ENCODE measurements at regions not wholly inside any gene's neighbourhood (a gene's known extent, or its start where the extent isn't known, plus 50 kb on each side); places are given as distances from the start of the nearest gene placed in this dataset.
A peak's percentile ranks its signal among the peaks of the same experiment; 100 is the strongest.

DNA sequence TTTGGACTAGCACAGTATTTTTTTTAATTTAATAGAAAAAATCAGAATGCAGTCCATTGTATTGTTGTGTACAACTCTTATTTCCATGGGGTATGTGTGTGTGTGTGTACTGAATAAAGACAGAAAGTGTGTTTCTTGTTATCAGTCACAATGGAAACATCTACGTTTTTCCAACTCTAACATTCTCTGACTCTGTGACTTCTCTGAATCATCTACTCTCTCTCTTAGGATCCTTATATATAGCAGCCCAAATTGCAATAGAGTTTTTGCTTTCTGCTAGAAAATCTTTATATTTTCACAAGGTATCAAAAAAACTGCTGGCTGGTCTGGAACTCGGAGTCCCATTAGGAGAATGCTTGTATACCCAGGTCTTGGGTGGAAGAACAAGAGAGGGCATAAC is 138.9 kb upstream of the ARID2 start:
- ATAC-seq: no peak

- ATAC-seq: no peak
These were observed 137.9 kb upstream of the ARID2 start for GRCh38 chr12:45591635-45592034.

GRCh38 chr12:45596366-45596765 is 133.1 kb upstream of the ARID2 start:
- ATAC-seq: no peak

- no peak for ATAC-seq
These were observed 131.2 kb upstream of the ARID2 start for GRCh38 chr12:45598336-45598735.

- no peak for ATAC-seq
These were observed 130.7 kb upstream of the ARID2 start for GRCh38 chr12:45598761-45599160.

DNA sequence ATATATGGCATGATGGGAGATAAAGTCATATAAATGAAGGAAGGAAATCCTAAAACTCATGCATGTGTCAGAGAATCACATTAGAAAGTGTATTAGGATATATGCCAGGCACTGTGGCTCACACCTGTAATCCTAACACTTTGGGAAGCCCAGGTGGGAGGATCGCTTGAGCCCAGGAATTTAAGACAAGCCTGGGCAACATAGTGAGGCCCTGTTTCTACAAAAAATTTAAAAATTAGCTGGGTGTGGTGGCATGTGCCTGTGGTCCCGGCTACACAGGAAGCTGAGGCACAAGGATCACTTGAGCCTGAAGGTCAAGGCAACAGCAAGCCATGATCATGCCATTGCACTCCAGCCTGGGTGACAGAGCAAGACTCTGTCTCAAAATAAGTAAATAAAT is 130.3 kb upstream of the ARID2 start:
- ATAC-seq: peak; percentile 26

DNA sequence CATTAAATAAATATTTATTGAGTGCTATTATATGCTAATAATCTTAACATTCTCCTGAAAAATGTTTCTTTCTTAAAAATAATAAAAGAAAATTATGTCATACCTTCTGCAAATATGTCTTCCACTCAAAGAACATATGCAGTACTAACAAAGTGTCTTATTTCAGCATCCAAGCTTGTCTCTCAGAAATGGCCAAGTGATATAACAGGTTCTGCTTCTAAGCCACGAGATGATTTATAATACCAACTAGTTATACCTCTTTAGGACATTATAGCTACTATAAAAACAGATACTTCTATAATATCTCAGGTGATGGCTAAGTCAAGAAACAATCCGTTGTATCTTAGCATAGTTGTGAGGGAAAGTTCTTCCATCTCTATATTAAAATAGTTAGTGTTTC is 128.1 kb upstream of the ARID2 start:
- ATAC-seq: peak; percentile 52

GRCh38 chr12:45601888-45602287 is 127.6 kb upstream of the ARID2 start:
- ATAC-seq: no peak

GRCh38 chr12:45605624-45606023 is 123.9 kb upstream of the ARID2 start:
- no peak for ATAC-seq

DNA sequence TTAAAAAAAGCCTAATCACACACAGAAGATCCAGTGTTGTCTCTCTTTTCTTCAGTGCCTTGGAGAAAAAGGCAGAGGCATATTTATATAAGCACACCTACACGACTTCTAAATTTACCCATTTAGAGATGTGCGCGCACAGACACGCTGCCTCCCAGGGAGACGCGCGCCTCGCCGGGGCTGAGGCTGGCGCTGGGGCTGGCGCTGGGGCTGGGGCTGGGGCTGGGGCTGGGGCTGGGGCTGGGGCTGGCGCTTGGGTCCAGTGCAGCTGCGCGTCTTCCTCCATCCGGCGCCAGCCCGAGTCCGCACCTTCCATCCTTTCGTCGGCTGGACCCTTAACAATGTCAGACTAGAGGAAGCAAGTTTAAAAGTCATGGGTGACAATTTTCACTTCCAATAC is 118.4 kb upstream of the ARID2 start:
- ATAC-seq: no peak

GRCh38 chr12:45611495-45611894 is 118.0 kb upstream of the ARID2 start:
- ATAC-seq: no peak

GRCh38 chr12:45612044-45612794 is 117.3 kb upstream of the ARID2 start:
- no peak for ATAC-seq

- no peak for ATAC-seq
These were observed 116.2 kb upstream of the ARID2 start for GRCh38 chr12:45613296-45613695.

- ATAC-seq: no peak
These were observed 115.7 kb upstream of the ARID2 start for GRCh38 chr12:45613855-45614254.

DNA sequence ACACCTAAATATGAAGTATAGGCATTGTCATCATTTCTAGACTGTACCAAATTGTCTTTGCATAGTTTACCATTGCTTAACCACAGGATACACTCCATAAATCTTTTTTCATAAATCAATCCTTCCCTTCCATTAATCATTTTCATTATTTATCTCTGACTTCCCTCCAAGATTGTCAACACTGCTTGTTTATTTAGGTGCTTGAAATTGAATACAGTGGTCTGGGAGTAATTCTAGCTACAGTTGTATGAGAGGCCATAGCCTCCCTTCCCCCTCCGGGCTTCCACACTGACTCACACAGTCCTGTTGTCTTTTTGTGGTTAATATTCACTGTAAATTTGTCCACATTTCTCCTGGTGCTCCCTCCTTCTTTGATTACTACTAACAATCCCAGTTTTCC is 114.2 kb upstream of the ARID2 start:
- no peak for ATAC-seq

DNA sequence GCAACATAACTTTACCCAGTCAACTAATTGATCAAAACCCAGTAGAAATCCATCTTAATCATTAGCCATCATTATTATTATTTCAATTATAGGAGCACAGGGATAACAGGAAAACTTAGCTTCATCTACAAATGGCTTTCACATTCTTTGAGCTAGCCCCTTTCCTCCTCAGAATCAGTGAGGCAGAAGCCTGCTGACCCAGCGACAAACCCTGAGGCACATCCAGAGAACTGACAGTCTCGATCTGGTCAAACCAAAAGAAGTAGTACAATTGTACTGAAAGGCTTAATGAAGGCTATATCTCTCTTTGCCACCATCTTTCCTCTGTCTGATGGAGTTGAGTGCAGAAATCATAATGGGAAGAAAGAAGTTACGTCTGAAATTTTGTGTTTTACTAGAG is 109.8 kb upstream of the ARID2 start:
- ATAC-seq: no peak

DNA sequence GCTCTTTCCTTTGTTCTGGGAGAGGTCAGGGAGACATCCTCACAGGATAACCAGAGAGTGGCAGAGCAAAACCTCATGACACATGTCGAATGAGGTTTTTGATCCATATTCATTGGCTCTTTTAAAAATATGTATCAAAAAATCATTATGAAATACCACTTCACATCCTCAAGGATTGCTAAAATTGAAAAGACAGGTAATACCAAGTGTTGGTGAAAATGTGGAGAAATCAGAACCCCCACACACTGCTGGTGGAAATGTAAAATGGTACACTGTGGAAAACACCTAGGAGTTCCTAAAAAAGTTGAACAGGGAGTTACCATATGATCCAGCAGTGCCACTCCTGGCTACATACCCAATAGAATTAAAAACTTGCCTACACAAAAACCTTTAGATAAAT is 107.8 kb upstream of the ARID2 start:
- no peak for ATAC-seq

DNA sequence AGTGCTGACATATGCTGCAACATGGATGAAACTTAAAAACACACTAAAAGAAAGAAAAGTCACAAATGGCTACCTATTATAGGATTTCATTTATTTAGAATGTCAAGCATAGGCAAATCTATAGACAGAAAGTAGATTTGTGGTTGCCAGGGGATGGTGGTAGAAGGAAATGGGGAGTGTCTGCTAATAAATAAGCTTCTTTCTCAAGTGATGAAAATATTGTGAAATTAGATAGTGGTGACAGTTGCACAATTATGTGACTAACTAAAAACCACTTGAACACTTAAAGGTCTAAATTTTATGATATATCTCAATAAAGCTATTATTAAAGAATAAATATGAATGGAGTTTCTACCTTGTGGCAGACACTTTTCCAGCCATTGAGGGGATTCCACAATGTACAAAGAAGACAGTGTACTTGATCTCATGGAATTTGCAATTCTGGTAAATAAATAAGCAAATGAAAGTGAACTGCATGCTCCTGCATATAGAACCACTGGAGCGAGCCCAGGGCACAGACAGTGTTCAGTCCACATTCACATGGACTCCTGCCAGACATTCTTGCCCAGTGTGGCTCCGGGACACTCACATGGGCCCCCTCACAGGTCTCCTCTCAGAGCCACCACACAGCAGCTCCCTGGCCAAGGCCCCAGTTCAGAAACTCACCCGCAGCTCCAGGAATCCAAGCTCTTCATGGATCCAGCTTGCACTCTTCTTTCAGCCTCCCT is 107.1 kb upstream of the ARID2 start:
- no peak for ATAC-seq

GRCh38 chr12:45623221-45623620 is 106.3 kb upstream of the ARID2 start:
- no peak for ATAC-seq

- ATAC-seq: no peak
These were observed 105.6 kb upstream of the ARID2 start for GRCh38 chr12:45623940-45624339.

DNA sequence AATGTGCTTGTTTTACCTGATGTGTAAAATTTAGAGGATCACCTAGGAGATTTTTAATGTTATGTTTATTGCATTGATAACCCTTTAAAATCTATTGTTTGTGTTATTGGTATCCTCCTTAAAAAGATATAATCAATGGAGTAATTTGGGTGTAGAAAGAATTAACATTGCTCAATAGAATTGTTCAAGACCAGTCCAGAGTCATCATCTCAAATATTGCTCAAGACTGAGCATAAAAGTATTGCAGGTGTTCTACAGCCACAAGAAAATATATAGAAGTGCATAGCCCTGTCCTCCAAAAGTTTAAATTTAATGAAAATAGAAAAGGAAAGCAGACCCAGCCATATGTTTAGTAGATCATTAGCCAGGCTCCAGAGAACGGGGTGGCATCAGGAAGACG is 102.5 kb upstream of the ARID2 start:
- ATAC-seq: no peak

DNA sequence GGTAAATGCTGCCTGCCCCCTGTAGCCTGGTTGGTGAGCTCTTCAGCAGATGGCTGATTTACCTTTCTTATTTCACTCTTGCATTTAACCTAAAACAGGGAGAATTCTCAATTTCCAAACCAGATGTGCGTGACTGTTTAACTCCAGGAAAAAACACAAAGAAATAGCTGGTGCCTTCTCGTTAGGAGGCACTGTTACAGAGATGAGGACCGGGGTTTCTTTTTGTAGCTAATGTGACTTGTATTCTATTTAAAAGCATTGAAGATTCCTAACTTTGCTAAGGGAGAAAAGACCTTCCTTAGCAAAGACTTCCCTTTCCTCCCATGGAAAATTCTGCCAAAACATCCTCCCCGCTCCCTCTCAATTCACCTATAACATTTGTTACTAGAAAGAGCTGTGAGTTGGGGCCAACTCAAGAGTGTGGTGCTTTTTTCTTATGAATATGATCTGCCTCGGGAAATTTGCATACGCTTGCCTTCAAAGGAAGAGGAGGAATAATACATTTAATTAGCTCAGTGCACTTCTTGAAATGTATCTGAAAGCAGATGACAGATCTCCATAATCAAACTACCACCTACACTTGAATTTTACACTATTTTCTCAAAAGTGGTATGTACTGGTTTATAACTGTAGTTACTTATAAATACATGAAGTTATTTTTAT is 102.0 kb upstream of the ARID2 start:
- no peak for ATAC-seq

DNA sequence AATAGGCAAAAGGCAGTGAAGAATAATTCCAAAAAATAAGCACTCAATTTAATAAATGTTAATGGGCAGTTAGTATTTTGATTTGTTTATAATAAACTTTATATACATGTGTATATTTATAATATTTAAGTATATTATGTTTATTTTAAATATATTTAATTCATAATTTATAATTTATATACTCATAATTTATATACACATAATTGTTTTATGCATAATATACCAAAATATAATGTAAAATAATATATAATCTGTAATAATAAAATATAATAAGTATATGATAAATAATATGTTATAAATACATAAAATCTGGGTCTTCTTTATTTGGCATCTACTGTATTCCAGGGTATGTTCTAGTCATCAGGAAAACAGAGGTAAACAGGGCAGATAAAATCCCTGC is 100.2 kb upstream of the ARID2 start:
- no peak for ATAC-seq

GRCh38 chr12:45633733-45634132 is 95.8 kb upstream of the ARID2 start:
- ATAC-seq: no peak
